H9 (cell line): ENCODE measurements at regions not wholly inside any gene's neighbourhood (a gene's known extent, or its start where the extent isn't known, plus 50 kb on each side); places are given as distances from the start of the nearest gene placed in this dataset.

Source experiments
- DNase-seq: peaks from one replicate; pipeline ENCODE4 v3.0.0-alpha.2; 2017
- H2AFZ ChIP-seq: one replicate; pipeline ENCODE4 v1.6.1; 2013; ENCODE audit warnings: mild to moderate bottlenecking, low read length, control low read depth, moderate library complexity
- H2AK5ac ChIP-seq: 2 replicates; pipeline ENCODE4 v1.6.1; 2013; ENCODE audit warnings: low read length, control low read depth, mixed read lengths; ENCODE audit not compliant: insufficient read length
- H2BK120ac ChIP-seq: one replicate; pipeline ENCODE4 v1.6.1; 2013; ENCODE audit warnings: low read depth, mild to moderate bottlenecking, low read length, control low read depth, inconsistent platforms; ENCODE audit not compliant: poor library complexity, severe bottlenecking
- H2BK12ac ChIP-seq: 2 replicates; pipeline ENCODE4 v1.6.1; 2013; ENCODE audit warnings: low read length, control low read depth, mixed read lengths, low read depth; ENCODE audit not compliant: insufficient read length
- H2BK15ac ChIP-seq: 2 replicates; pipeline ENCODE4 v1.6.1; 2013; ENCODE audit warnings: low read depth, low read length, control low read depth
- H2BK20ac ChIP-seq: one replicate; pipeline ENCODE4 v1.6.1; 2013; ENCODE audit warnings: low read depth, mild to moderate bottlenecking, low read length, control low read depth, inconsistent platforms; ENCODE audit not compliant: poor library complexity, severe bottlenecking
- H2BK5ac ChIP-seq: 2 replicates; pipeline ENCODE4 v1.6.1; 2013; ENCODE audit warnings: low read length, control low read depth, mixed read lengths; ENCODE audit not compliant: insufficient read length
- H3K14ac ChIP-seq: 2 replicates; pipeline ENCODE4 v1.6.1; 2013; ENCODE audit warnings: low read length, control low read depth; ENCODE audit not compliant: insufficient read depth
- H3K18ac ChIP-seq: 2 replicates; pipeline ENCODE4 v1.6.1; 2013; ENCODE audit warnings: low read depth, mild to moderate bottlenecking, mixed read lengths, low read length, control low read depth; ENCODE audit not compliant: insufficient read length
- H3K23ac ChIP-seq: 2 replicates; pipeline ENCODE4 v1.6.1; 2013; ENCODE audit warnings: low read length, control low read depth, mixed read lengths, low read depth; ENCODE audit not compliant: insufficient read length
- H3K23me2 ChIP-seq: 2 replicates; pipeline ENCODE4 v1.6.1; 2013; ENCODE audit warnings: low read depth, mild to moderate bottlenecking, mixed read lengths, low read length, control low read depth; ENCODE audit not compliant: insufficient read length, poor library complexity, severe bottlenecking
- H3K27ac ChIP-seq: 2 replicates; pipeline ENCODE4 v1.5.1; 2013; ENCODE audit warnings: low read length, control low read depth, mixed read lengths, low read depth; ENCODE audit not compliant: insufficient read length
- H3K27me3 ChIP-seq: 2 replicates; pipeline ENCODE4 v1.6.1; 2013; ENCODE audit warnings: low read length, control low read depth, inconsistent platforms; ENCODE audit not compliant: insufficient read depth
- H3K4ac ChIP-seq: 2 replicates; pipeline ENCODE4 v1.6.1; 2013; ENCODE audit warnings: low read depth, mild to moderate bottlenecking, control low read depth, inconsistent platforms, low read length, moderate library complexity
- H3K4me1 ChIP-seq: 2 replicates; pipeline ENCODE4 v1.6.1; 2013; ENCODE audit warnings: low read length, control low read depth, inconsistent platforms; ENCODE audit not compliant: insufficient read depth
- H3K4me2 ChIP-seq: 2 replicates; pipeline ENCODE4 v1.6.1; 2013; ENCODE audit warnings: low read length, control low read depth, mixed read lengths; ENCODE audit not compliant: insufficient read length, insufficient read depth
- H3K56ac ChIP-seq: 2 replicates; pipeline ENCODE4 v1.6.1; 2013; ENCODE audit warnings: low read depth, mild to moderate bottlenecking, mixed read lengths, low read length, control low read depth; ENCODE audit not compliant: insufficient read length
- H3K79me1 ChIP-seq: 2 replicates; pipeline ENCODE4 v1.6.1; 2013; ENCODE audit warnings: low read depth, mild to moderate bottlenecking, moderate library complexity, low read length, control low read depth, inconsistent platforms; ENCODE audit not compliant: insufficient read depth, poor library complexity, severe bottlenecking
- H3K79me2 ChIP-seq: 2 replicates; pipeline ENCODE4 v1.6.1; 2013; ENCODE audit warnings: low read length, control low read depth, inconsistent platforms; ENCODE audit not compliant: insufficient read depth
- H3K9ac ChIP-seq: 2 replicates; pipeline ENCODE4 v1.6.1; 2013; ENCODE audit warnings: low read length, control low read depth, mixed read lengths; ENCODE audit not compliant: insufficient read length; ENCODE audit errors: extremely low read depth
- H3K9me3 ChIP-seq: one replicate; pipeline ENCODE4 v1.6.1; 2013; ENCODE audit warnings: low read depth, low read length, inconsistent platforms; ENCODE audit not compliant: control insufficient read depth
- H3T11ph ChIP-seq: one replicate; pipeline ENCODE4 v1.6.1; 2013; ENCODE audit warnings: mild to moderate bottlenecking, low read length, control low read depth, inconsistent platforms
- H4K20me1 ChIP-seq: one replicate; pipeline ENCODE4 v1.6.1; 2013; ENCODE audit not compliant: control insufficient read depth, insufficient read length, insufficient read depth
- H4K5ac ChIP-seq: 2 replicates; pipeline ENCODE4 v1.6.1; 2013; ENCODE audit warnings: low read depth, mild to moderate bottlenecking, mixed read lengths, low read length, control low read depth; ENCODE audit not compliant: insufficient read length
- H4K8ac ChIP-seq: replicated peaks from 2 replicates; pipeline ENCODE4 v1.6.1; 2013; ENCODE audit warnings: low read length, control low read depth, mixed read lengths, low read depth; ENCODE audit not compliant: insufficient read length
- H4K91ac ChIP-seq: 2 replicates; pipeline ENCODE4 v1.6.1; 2013; ENCODE audit warnings: low read depth, mild to moderate bottlenecking, moderate library complexity, mixed read lengths, low read length, control low read depth; ENCODE audit not compliant: insufficient read length
- H3K27ac Mint-ChIP-seq, 3 experiments: 2 replicates in 2 of 3; 3 replicates in 1 of 3; pipeline ENCODE4 v1.8.0; 2020 to 2021; ENCODE audit warnings: mixed read lengths in 3 of 3, mild to moderate bottlenecking in 1 of 3, moderate library complexity in 1 of 3
- H3K27me3 Mint-ChIP-seq: 2 replicates; pipeline ENCODE4 v1.8.0; 2021; ENCODE audit warnings: low read depth, mild to moderate bottlenecking, moderate library complexity, mixed read lengths
- H3K36me3 Mint-ChIP-seq, 3 experiments: 2 replicates in 2 of 3; 3 replicates in 1 of 3; pipeline ENCODE4 v1.8.0; 2020 to 2021; ENCODE audit warnings: low read depth in 3 of 3, mixed read lengths in 3 of 3; ENCODE audit not compliant: insufficient read depth in 1 of 3
- H3K4me1 Mint-ChIP-seq, 2 experiments: 2 replicates each; pipeline ENCODE4 v1.8.0; 2020; ENCODE audit warnings: mixed read lengths in 2 of 2
- H3K4me3 Mint-ChIP-seq, 2 experiments: 2 replicates in 1 of 2; 3 replicates in 1 of 2; pipeline ENCODE4 v1.8.0; 2020 to 2021; ENCODE audit warnings: mild to moderate bottlenecking in 2 of 2, mixed read lengths in 2 of 2, moderate library complexity in 1 of 2
- H3K9me3 Mint-ChIP-seq, 2 experiments: 2 replicates in 1 of 2; 3 replicates in 1 of 2; pipeline ENCODE4 v1.8.0; 2020; ENCODE audit warnings: mild to moderate bottlenecking in 2 of 2, mixed read lengths in 2 of 2, moderate library complexity in 1 of 2
- CTCF ChIP-seq: fragments of 200-600 bp; sonication (generic); conservative IDR thresholded peaks from 3 replicates; pipeline ENCODE4 v1.8.0; 2021; ENCODE audit warnings: antibody characterized with exemption, mild to moderate bottlenecking
- WGBS: extraction: QIAGEN DNeasy Blood & Tissue Kit; methylation state at CpG from one replicate; pipeline ENCODE4 v1.1.7; 2013; ENCODE audit warnings: missing lambda C conversion rate, low lambda C conversion rate, mixed read lengths; ENCODE audit not compliant: insufficient read length; ENCODE audit errors: extremely low coverage; 5-methylcytosine and 5-hydroxymethylcytosine counted together

DNA sequence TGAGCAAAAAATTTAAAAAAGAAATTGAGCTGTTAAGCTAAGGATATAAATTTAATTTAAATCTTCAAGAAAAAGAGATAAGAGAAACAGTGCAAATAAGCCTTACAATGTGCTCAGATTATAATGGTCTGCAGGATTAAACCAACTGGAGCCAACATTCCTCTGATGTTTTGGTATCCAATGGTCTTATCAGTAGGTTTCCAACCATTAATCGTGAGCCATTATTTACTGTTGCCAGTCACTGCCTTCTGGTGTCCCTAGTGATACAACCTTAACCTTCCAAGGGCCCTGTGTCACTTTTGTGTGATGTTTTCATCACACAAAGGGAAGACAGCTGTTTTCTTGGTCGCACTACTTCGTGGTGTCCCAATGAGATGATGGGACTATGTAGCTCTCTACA is 134.5 kb upstream of the CTAGE1 start:
- Histone ChIP-seq H3K79me2 (no peaks in the 10 kb centered on the region), H3K27ac (no peak overlapping the region), H3K9ac (no peak overlapping the region), H4K91ac (no peak overlapping the region), H2BK120ac (no peak overlapping the region), H3K4ac (no peak overlapping the region), H2BK20ac (no peak overlapping the region), H2BK5ac (no peak overlapping the region), H3T11ph (no peak overlapping the region), H3K27me3 (no peaks in the 10 kb centered on the region; the same call in 1 of the 2 replicates), H2AFZ (no peak overlapping the region), H3K56ac (no peak overlapping the region), H4K20me1 (no peaks in the 10 kb centered on the region), H3K79me1 (no peaks in the 10 kb centered on the region), H3K4me2 (no peak overlapping the region), H2AK5ac (no peak overlapping the region), H3K18ac (no peak overlapping the region), H4K8ac (no peak overlapping the region), H3K14ac (no peak overlapping the region), H3K4me1 (no peaks in the 10 kb centered on the region; the same call in 1 of the 2 replicates), H3K9me3 (no peaks in the 10 kb centered on the region), H2BK15ac (no peak overlapping the region), H3K23ac (no peak overlapping the region), H2BK12ac (no peak overlapping the region), H3K23me2 (no peaks in the 10 kb centered on the region), H4K5ac (no peak overlapping the region)
- Mint-ChIP-seq H3K36me3 (no peaks in the 10 kb centered on the region), H3K4me3 (no peak overlapping the region), H3K9me3 (no peaks in the 10 kb centered on the region), H3K4me1 (peaks cover 7 to 10% of the 10 kb centered on the region in 2 experiments), H3K27ac (no peak overlapping the region), H3K27me3 (peaks cover 9% of the 10 kb centered on the region)
- WGBS = no CpG with 5 or more reads among the region's 3 CpGs
- no peak for TF ChIP-seq CTCF
- DNase-seq = no peak
